PC-9 (cell line): ENCODE measurements at regions not wholly inside any gene's neighbourhood (a gene's known extent, or its start where the extent isn't known, plus 50 kb on each side); places are given as distances from the start of the nearest gene placed in this dataset.
"Not testable (repeated sequence)": the region's sequence is repeated elsewhere in the genome, so short reads cannot be mapped to it uniquely, and the experiment has no call there.

Experiments
- BruUV-seq: library from RNA; stranded (reverse); fragments of 400-500 nt; replicated peaks from 2 replicates; lab custom pipeline; 2021; lab: Mats Ljungman, UMichigan
- CTCF ChIA-PET: fragments of 300-600 bp; sonication (Branson Sonifier 250); formaldehyde crosslinking; loops from one replicate; lab custom pipeline; 2022; ENCODE audit warnings: antibody characterized with exemption; lab: Charles Lee
- POLR2A ChIA-PET: fragments of 300-600 bp; sonication (Branson Sonifier 250); formaldehyde crosslinking; loops from one replicate; lab custom pipeline; 2022; ENCODE audit warnings: antibody characterized with exemption; ENCODE audit not compliant: unreplicated experiment; lab: Charles Lee
- DNase-seq, 2 experiments: peaks; one replicate each; pipeline versions ENCODE4 v3.0.0 to v3.0.0-alpha.2; 2015 to 2022; ENCODE audit warnings: mixed read lengths in 1 of 2
- H2AFZ ChIP-seq: fragments of 200-600 bp; sonication (generic); 2 replicates; pipeline ENCODE4 v1.8.1; 2017; ENCODE audit warnings: antibody characterized with exemption
- H3F3A ChIP-seq: fragments of 200-600 bp; sonication (generic); 2 replicates; pipeline ENCODE4 v1.8.1; 2017; ENCODE audit warnings: antibody characterized with exemption, mild to moderate bottlenecking, low read depth; ENCODE audit not compliant: insufficient read depth
- H3K27ac ChIP-seq: fragments of 200-600 bp; sonication (generic); 2 replicates; pipeline ENCODE4 v1.6.1; 2016; ENCODE audit warnings: mixed run types
- H3K27me3 ChIP-seq: fragments of 200-600 bp; sonication (generic); 2 replicates; pipeline ENCODE4 v1.6.1; 2016; ENCODE audit warnings: low read depth, mixed run types; ENCODE audit not compliant: insufficient read depth
- H3K36me3 ChIP-seq: fragments of 200-600 bp; sonication (generic); 2 replicates; pipeline ENCODE4 v1.6.1; 2016; ENCODE audit warnings: low read depth, mixed run types
- H3K4me1 ChIP-seq: fragments of 200-600 bp; sonication (generic); replicated peaks from 2 replicates; pipeline ENCODE4 v1.6.1; 2016; ENCODE audit warnings: mixed run types; ENCODE audit not compliant: insufficient read depth
- H3K4me2 ChIP-seq: fragments of 200-600 bp; sonication (generic); 2 replicates; pipeline ENCODE4 v1.6.1; 2017; ENCODE audit warnings: mixed run types
- H3K4me3 ChIP-seq: fragments of 200-600 bp; sonication (generic); 2 replicates; pipeline ENCODE4 v1.6.1; 2016; ENCODE audit warnings: mixed run types
- H3K79me2 ChIP-seq: fragments of 200-600 bp; sonication (generic); 2 replicates; pipeline ENCODE4 v1.6.1; 2017; ENCODE audit warnings: low read depth, mixed run types
- H3K9me2 ChIP-seq: fragments of 200-600 bp; sonication (generic); 2 replicates; pipeline ENCODE4 v1.8.1; 2017; ENCODE audit warnings: mild to moderate bottlenecking; ENCODE audit not compliant: insufficient read depth
- H3K9me3 ChIP-seq: fragments of 200-600 bp; sonication (generic); 2 replicates; pipeline ENCODE4 v1.8.1; 2016; ENCODE audit warnings: low read depth; ENCODE audit not compliant: insufficient read depth
- H4K20me1 ChIP-seq: fragments of 200-600 bp; sonication (generic); 2 replicates; pipeline ENCODE4 v1.8.1; 2017; ENCODE audit not compliant: insufficient read depth
- CTCF ChIP-seq: fragments of 200-600 bp; sonication (generic); conservative IDR thresholded peaks from 2 replicates; pipeline ENCODE4 v1.6.1; 2017; ENCODE audit warnings: mixed run types, antibody characterized with exemption, mild to moderate bottlenecking, moderate library complexity
- EZH2 ChIP-seq: fragments of 200-600 bp; sonication (generic); IDR thresholded peaks from 2 replicates; pipeline ENCODE4 v1.8.0; 2017; ENCODE audit warnings: antibody characterized with exemption, low read depth
- intact Hi-C: fragments of 100-400 bp; cut with micrococcal nuclease; formaldehyde crosslinking; loops from one replicate; pipeline ENCODE4 v1.10.0; 2022; ENCODE audit not compliant: unreplicated experiment

DNA sequence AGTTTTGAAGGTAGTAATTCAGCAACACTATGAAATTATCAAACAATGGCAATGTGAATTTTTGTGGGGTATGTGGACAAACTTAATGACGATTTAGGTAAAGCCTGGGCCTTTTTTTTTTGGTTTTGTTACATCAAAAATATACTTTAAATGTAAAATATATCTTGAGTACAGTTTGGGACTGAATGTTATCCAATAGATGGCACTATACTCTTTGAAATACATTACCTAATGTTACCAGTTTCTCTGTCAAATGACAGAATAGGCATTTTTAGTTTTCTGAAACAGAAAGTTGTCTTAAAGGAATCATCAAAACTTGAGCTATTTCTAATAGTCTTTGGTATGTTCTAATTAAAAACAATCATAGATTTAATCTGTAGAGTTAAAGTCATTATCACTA is 1651.9 kb downstream of the C4orf33 start:
- H3K9me3 ChIP-seq: no peaks in the 10 kb centered on the region
- no peaks in the 10 kb centered on the region for H3K79me2 ChIP-seq
- intact Hi-C loops: no loop called here
- H4K20me1 ChIP-seq: no peaks in the 10 kb centered on the region
- no peaks in the 10 kb centered on the region for H3F3A ChIP-seq
- no peak overlapping the region for H2AFZ ChIP-seq
- DNase-seq: no peak
- no peaks in the 10 kb centered on the region for H3K27me3 ChIP-seq
- no peak overlapping the region for H3K4me2 ChIP-seq
- H3K9me2 ChIP-seq: no peaks in the 10 kb centered on the region
- no TSS peak for BruUV-seq
- ChIA-PET CTCF (interaction anchor here (0.6 to 0.7 kb wide), 3 partner anchors 680 to 1301 kb away, joined by 3 to 11 read pairs (median 3); no protein-coding TSS in a partner anchor), POLR2A (no interaction called here)
- H3K36me3 ChIP-seq: no peaks in the 10 kb centered on the region
- no peak overlapping the region for H3K4me3 ChIP-seq
- TF ChIP-seq CTCF (peak; percentile 50), EZH2 (no peak)
- no peak overlapping the region for H3K27ac ChIP-seq
- H3K4me1 ChIP-seq: no peaks in the 10 kb centered on the region

- POLR2A ChIA-PET: no interaction called here
These were observed 1658.0 kb downstream of the C4orf33 start for GRCh38 chr4:130753926-130754325.

GRCh38 chr4:130760246-130760645 is 1664.3 kb downstream of the C4orf33 start:
- Histone ChIP-seq H3K79me2 (no peaks in the 10 kb centered on the region), H3K27ac (no peak overlapping the region), H3K4me3 (no peak overlapping the region), H3K27me3 (no peaks in the 10 kb centered on the region), H4K20me1 (no peaks in the 10 kb centered on the region), H3K9me2 (no peaks in the 10 kb centered on the region), H3F3A (no peaks in the 10 kb centered on the region), H3K4me1 (no peaks in the 10 kb centered on the region), H3K4me2 (no peak overlapping the region), H3K36me3 (no peaks in the 10 kb centered on the region), H2AFZ (no peak overlapping the region), H3K9me3 (no peaks in the 10 kb centered on the region)
- BruUV-seq: no TSS peak
- no peak for DNase-seq
- ChIA-PET POLR2A (no interaction called here), CTCF (no interaction called here)
- intact Hi-C loops: no loop called here
- TF ChIP-seq EZH2: no peak

More at GRCh38 chr4:130753926-130754325, 1658.0 kb downstream of the C4orf33 start:
- no peak for TF ChIP-seq EZH2
- no peak for TF ChIP-seq CTCF
- no peaks in the 10 kb centered on the region for H3K79me2 ChIP-seq
- CTCF ChIA-PET: no interaction called here
- H3K27ac ChIP-seq: no peak overlapping the region
- DNase-seq: no peak
- no peak overlapping the region for H2AFZ ChIP-seq
- H3K27me3 ChIP-seq: no peaks in the 10 kb centered on the region
- no peaks in the 10 kb centered on the region for H4K20me1 ChIP-seq
- no peak overlapping the region for H3K4me3 ChIP-seq
- H3K36me3 ChIP-seq: no peaks in the 10 kb centered on the region
- intact Hi-C loops: no loop called here
- no peaks in the 10 kb centered on the region for H3K9me3 ChIP-seq
- no peaks in the 10 kb centered on the region for H3F3A ChIP-seq
- no peaks in the 10 kb centered on the region for H3K9me2 ChIP-seq
- H3K4me1 ChIP-seq: no peaks in the 10 kb centered on the region
- no peak overlapping the region for H3K4me2 ChIP-seq
- no TSS peak for BruUV-seq

DNA sequence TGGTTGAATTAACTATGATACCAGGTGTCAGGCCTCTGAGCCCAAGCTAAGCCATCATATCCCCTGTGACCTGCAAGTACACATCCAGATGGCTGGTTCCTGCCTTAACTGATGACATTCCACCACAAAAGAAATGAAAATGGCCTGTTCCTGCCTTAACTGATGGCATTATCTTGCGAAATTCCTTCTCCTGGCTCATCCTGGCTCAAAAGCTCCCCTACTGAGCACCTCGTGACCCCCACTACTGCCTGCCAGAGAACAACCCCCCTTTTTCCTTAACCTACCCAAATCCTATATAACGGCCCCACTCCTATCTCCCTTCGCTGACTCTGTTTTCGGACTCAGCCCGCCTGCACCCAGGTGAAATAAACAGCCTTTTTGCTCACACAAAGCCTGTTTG is 1671.4 kb downstream of the C4orf33 start:
- BruUV-seq, intact Hi-C loops, H3K79me2 ChIP-seq, H3K9me2 ChIP-seq, H3K9me3 ChIP-seq, H4K20me1 ChIP-seq, H3K4me2 ChIP-seq, CTCF ChIA-PET, DNase-seq, H3F3A ChIP-seq, H3K36me3 ChIP-seq, H3K27me3 ChIP-seq, H3K4me3 ChIP-seq, H3K27ac ChIP-seq, H3K4me1 ChIP-seq, H2AFZ ChIP-seq: not testable (repeated sequence)
- POLR2A ChIA-PET: interaction anchor here (0.5 kb wide), 1 partner anchor 1014 kb away, joined by 6 read pairs; no protein-coding TSS in a partner anchor

GRCh38 chr4:130772966-130773365 is 1677.0 kb downstream of the C4orf33 start:
- not testable (repeated sequence) for H3K4me2 ChIP-seq

More at GRCh38 chr4:130772966-130773365, 1677.0 kb downstream of the C4orf33 start:
- H3K9me2 ChIP-seq, H3K79me2 ChIP-seq, H3K4me1 ChIP-seq, H3K36me3 ChIP-seq, POLR2A ChIA-PET, H3K27ac ChIP-seq, DNase-seq, BruUV-seq, H4K20me1 ChIP-seq, H3K27me3 ChIP-seq, H3K4me3 ChIP-seq, H2AFZ ChIP-seq, H3K9me3 ChIP-seq, intact Hi-C loops, CTCF ChIA-PET, H3F3A ChIP-seq: not testable (repeated sequence)
